Body of pancreas (tissue), 4 donors: ENCODE measurements at regions not wholly inside any gene's neighbourhood (a gene's known extent, or its start where the extent isn't known, plus 50 kb on each side); places are given as distances from the start of the nearest gene placed in this dataset.

Source experiments
- POLR2A ChIP-seq, 3 donors: fragments of 450-650 bp; IDR thresholded peaks; one replicate each; pipeline ENCODE4 v1.6.1; 2016; ENCODE audit warnings: antibody characterized with exemption in 3 of 3, mild to moderate bottlenecking in 2 of 3
- TF ChIP-seq, protein P1 (sequence below), 7 experiments: fragments of 450-650 bp in 4 of 7; fragments of 200-600 bp in 3 of 7; sonication (generic) in 3 of 7; IDR thresholded peaks; one replicate each; pipeline ENCODE4 v1.5.1; 2016 to 2019; ENCODE audit warnings: antibody characterized with exemption in 7 of 7

DNA sequence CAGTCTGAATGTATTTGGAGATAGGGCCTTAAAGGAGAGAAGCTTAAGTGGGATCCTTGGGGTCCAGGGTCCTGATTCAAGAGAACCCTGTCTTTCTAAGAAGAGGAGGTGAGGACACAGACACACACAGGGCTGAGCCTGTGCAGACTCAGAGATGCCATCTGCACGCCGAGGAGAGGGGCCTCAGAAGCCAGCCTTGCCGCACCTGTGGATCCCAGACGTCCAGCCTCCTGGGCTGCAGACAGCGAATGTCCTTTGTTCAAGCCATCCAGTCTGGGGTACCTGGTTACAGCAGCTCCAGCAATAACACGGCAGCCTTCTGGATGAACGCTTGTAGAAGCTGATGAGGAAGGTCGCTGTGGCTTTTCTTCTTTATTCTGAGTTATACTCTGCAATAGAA lies 1086.1 kb downstream of the BRD1 start:
- TF ChIP-seq, protein P1, sequence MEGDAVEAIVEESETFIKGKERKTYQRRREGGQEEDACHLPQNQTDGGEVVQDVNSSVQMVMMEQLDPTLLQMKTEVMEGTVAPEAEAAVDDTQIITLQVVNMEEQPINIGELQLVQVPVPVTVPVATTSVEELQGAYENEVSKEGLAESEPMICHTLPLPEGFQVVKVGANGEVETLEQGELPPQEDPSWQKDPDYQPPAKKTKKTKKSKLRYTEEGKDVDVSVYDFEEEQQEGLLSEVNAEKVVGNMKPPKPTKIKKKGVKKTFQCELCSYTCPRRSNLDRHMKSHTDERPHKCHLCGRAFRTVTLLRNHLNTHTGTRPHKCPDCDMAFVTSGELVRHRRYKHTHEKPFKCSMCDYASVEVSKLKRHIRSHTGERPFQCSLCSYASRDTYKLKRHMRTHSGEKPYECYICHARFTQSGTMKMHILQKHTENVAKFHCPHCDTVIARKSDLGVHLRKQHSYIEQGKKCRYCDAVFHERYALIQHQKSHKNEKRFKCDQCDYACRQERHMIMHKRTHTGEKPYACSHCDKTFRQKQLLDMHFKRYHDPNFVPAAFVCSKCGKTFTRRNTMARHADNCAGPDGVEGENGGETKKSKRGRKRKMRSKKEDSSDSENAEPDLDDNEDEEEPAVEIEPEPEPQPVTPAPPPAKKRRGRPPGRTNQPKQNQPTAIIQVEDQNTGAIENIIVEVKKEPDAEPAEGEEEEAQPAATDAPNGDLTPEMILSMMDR (IDR thresholded peaks at IDR 0.05), result no peak
- TF ChIP-seq POLR2A (IDR thresholded peaks at IDR 0.05), result no peak
